H9 (cell line): ENCODE measurements at regions not wholly inside any gene's neighbourhood (a gene's known extent, or its start where the extent isn't known, plus 50 kb on each side); places are given as distances from the start of the nearest gene placed in this dataset.

Source experiments
- DNase-seq: peaks from one replicate; pipeline ENCODE4 v3.0.0-alpha.2; 2017
- H2AFZ ChIP-seq: one replicate; pipeline ENCODE4 v1.6.1; 2013; ENCODE audit warnings: mild to moderate bottlenecking, low read length, control low read depth, moderate library complexity
- H2AK5ac ChIP-seq: 2 replicates; pipeline ENCODE4 v1.6.1; 2013; ENCODE audit warnings: low read length, control low read depth, mixed read lengths; ENCODE audit not compliant: insufficient read length
- H2BK120ac ChIP-seq: one replicate; pipeline ENCODE4 v1.6.1; 2013; ENCODE audit warnings: low read depth, mild to moderate bottlenecking, low read length, control low read depth, inconsistent platforms; ENCODE audit not compliant: poor library complexity, severe bottlenecking
- H2BK12ac ChIP-seq: 2 replicates; pipeline ENCODE4 v1.6.1; 2013; ENCODE audit warnings: low read length, control low read depth, mixed read lengths, low read depth; ENCODE audit not compliant: insufficient read length
- H2BK15ac ChIP-seq: 2 replicates; pipeline ENCODE4 v1.6.1; 2013; ENCODE audit warnings: low read depth, low read length, control low read depth
- H2BK20ac ChIP-seq: one replicate; pipeline ENCODE4 v1.6.1; 2013; ENCODE audit warnings: low read depth, mild to moderate bottlenecking, low read length, control low read depth, inconsistent platforms; ENCODE audit not compliant: poor library complexity, severe bottlenecking
- H2BK5ac ChIP-seq: 2 replicates; pipeline ENCODE4 v1.6.1; 2013; ENCODE audit warnings: low read length, control low read depth, mixed read lengths; ENCODE audit not compliant: insufficient read length
- H3K14ac ChIP-seq: 2 replicates; pipeline ENCODE4 v1.6.1; 2013; ENCODE audit warnings: low read length, control low read depth; ENCODE audit not compliant: insufficient read depth
- H3K18ac ChIP-seq: 2 replicates; pipeline ENCODE4 v1.6.1; 2013; ENCODE audit warnings: low read depth, mild to moderate bottlenecking, mixed read lengths, low read length, control low read depth; ENCODE audit not compliant: insufficient read length
- H3K23ac ChIP-seq: 2 replicates; pipeline ENCODE4 v1.6.1; 2013; ENCODE audit warnings: low read length, control low read depth, mixed read lengths, low read depth; ENCODE audit not compliant: insufficient read length
- H3K23me2 ChIP-seq: 2 replicates; pipeline ENCODE4 v1.6.1; 2013; ENCODE audit warnings: low read depth, mild to moderate bottlenecking, mixed read lengths, low read length, control low read depth; ENCODE audit not compliant: insufficient read length, poor library complexity, severe bottlenecking
- H3K27ac ChIP-seq: 2 replicates; pipeline ENCODE4 v1.5.1; 2013; ENCODE audit warnings: low read length, control low read depth, mixed read lengths, low read depth; ENCODE audit not compliant: insufficient read length
- H3K27me3 ChIP-seq: 2 replicates; pipeline ENCODE4 v1.6.1; 2013; ENCODE audit warnings: low read length, control low read depth, inconsistent platforms; ENCODE audit not compliant: insufficient read depth
- H3K4ac ChIP-seq: 2 replicates; pipeline ENCODE4 v1.6.1; 2013; ENCODE audit warnings: low read depth, mild to moderate bottlenecking, control low read depth, inconsistent platforms, low read length, moderate library complexity
- H3K4me1 ChIP-seq: 2 replicates; pipeline ENCODE4 v1.6.1; 2013; ENCODE audit warnings: low read length, control low read depth, inconsistent platforms; ENCODE audit not compliant: insufficient read depth
- H3K4me2 ChIP-seq: 2 replicates; pipeline ENCODE4 v1.6.1; 2013; ENCODE audit warnings: low read length, control low read depth, mixed read lengths; ENCODE audit not compliant: insufficient read length, insufficient read depth
- H3K56ac ChIP-seq: 2 replicates; pipeline ENCODE4 v1.6.1; 2013; ENCODE audit warnings: low read depth, mild to moderate bottlenecking, mixed read lengths, low read length, control low read depth; ENCODE audit not compliant: insufficient read length
- H3K79me1 ChIP-seq: 2 replicates; pipeline ENCODE4 v1.6.1; 2013; ENCODE audit warnings: low read depth, mild to moderate bottlenecking, moderate library complexity, low read length, control low read depth, inconsistent platforms; ENCODE audit not compliant: insufficient read depth, poor library complexity, severe bottlenecking
- H3K79me2 ChIP-seq: 2 replicates; pipeline ENCODE4 v1.6.1; 2013; ENCODE audit warnings: low read length, control low read depth, inconsistent platforms; ENCODE audit not compliant: insufficient read depth
- H3K9ac ChIP-seq: 2 replicates; pipeline ENCODE4 v1.6.1; 2013; ENCODE audit warnings: low read length, control low read depth, mixed read lengths; ENCODE audit not compliant: insufficient read length; ENCODE audit errors: extremely low read depth
- H3K9me3 ChIP-seq: one replicate; pipeline ENCODE4 v1.6.1; 2013; ENCODE audit warnings: low read depth, low read length, inconsistent platforms; ENCODE audit not compliant: control insufficient read depth
- H3T11ph ChIP-seq: one replicate; pipeline ENCODE4 v1.6.1; 2013; ENCODE audit warnings: mild to moderate bottlenecking, low read length, control low read depth, inconsistent platforms
- H4K20me1 ChIP-seq: one replicate; pipeline ENCODE4 v1.6.1; 2013; ENCODE audit not compliant: control insufficient read depth, insufficient read length, insufficient read depth
- H4K5ac ChIP-seq: 2 replicates; pipeline ENCODE4 v1.6.1; 2013; ENCODE audit warnings: low read depth, mild to moderate bottlenecking, mixed read lengths, low read length, control low read depth; ENCODE audit not compliant: insufficient read length
- H4K8ac ChIP-seq: replicated peaks from 2 replicates; pipeline ENCODE4 v1.6.1; 2013; ENCODE audit warnings: low read length, control low read depth, mixed read lengths, low read depth; ENCODE audit not compliant: insufficient read length
- H4K91ac ChIP-seq: 2 replicates; pipeline ENCODE4 v1.6.1; 2013; ENCODE audit warnings: low read depth, mild to moderate bottlenecking, moderate library complexity, mixed read lengths, low read length, control low read depth; ENCODE audit not compliant: insufficient read length
- H3K27ac Mint-ChIP-seq, 3 experiments: 2 replicates in 2 of 3; 3 replicates in 1 of 3; pipeline ENCODE4 v1.8.0; 2020 to 2021; ENCODE audit warnings: mixed read lengths in 3 of 3, mild to moderate bottlenecking in 1 of 3, moderate library complexity in 1 of 3
- H3K27me3 Mint-ChIP-seq: 2 replicates; pipeline ENCODE4 v1.8.0; 2021; ENCODE audit warnings: low read depth, mild to moderate bottlenecking, moderate library complexity, mixed read lengths
- H3K36me3 Mint-ChIP-seq, 3 experiments: 2 replicates in 2 of 3; 3 replicates in 1 of 3; pipeline ENCODE4 v1.8.0; 2020 to 2021; ENCODE audit warnings: low read depth in 3 of 3, mixed read lengths in 3 of 3; ENCODE audit not compliant: insufficient read depth in 1 of 3
- H3K4me1 Mint-ChIP-seq, 2 experiments: 2 replicates each; pipeline ENCODE4 v1.8.0; 2020; ENCODE audit warnings: mixed read lengths in 2 of 2
- H3K4me3 Mint-ChIP-seq, 2 experiments: 2 replicates in 1 of 2; 3 replicates in 1 of 2; pipeline ENCODE4 v1.8.0; 2020 to 2021; ENCODE audit warnings: mild to moderate bottlenecking in 2 of 2, mixed read lengths in 2 of 2, moderate library complexity in 1 of 2
- H3K9me3 Mint-ChIP-seq, 2 experiments: 2 replicates in 1 of 2; 3 replicates in 1 of 2; pipeline ENCODE4 v1.8.0; 2020; ENCODE audit warnings: mild to moderate bottlenecking in 2 of 2, mixed read lengths in 2 of 2, moderate library complexity in 1 of 2
- WGBS: extraction: QIAGEN DNeasy Blood & Tissue Kit; methylation state at CpG from one replicate; pipeline ENCODE4 v1.1.7; 2013; ENCODE audit warnings: missing lambda C conversion rate, low lambda C conversion rate, mixed read lengths; ENCODE audit not compliant: insufficient read length; ENCODE audit errors: extremely low coverage; 5-methylcytosine and 5-hydroxymethylcytosine counted together
- TF ChIP-seq, protein P1 (sequence below): fragments of 200-600 bp; sonication (generic); conservative IDR thresholded peaks from 3 replicates; pipeline ENCODE4 v1.8.0; 2021; ENCODE audit warnings: antibody characterized with exemption, mild to moderate bottlenecking

DNA sequence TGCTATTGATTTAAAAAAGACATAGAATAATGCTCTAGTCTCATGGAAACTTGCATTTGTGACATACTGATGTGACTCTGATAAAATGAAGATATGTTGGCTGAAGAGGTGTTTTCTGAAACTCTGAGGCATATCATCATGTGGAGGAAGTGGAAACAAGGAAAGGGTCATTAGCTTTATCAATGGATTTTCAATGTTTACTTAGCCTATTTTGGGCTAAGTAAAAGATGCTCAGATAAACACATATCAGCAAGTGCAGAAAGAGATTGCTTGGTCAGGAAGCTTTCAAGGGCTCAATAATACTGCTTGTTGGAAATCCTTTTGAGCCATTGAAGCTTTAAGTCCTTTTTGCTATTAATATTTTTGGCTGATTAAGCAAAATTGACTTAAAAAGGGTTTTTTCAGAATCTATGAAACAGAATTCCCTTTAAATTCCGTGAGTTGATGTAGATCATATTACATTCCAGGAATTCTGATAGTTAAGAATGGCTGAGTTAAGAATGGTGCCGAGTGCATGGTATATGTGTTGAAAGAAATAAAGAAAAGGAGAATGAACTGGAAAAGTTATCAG is 952.8 kb upstream of the SPRY2 start:
- Histone ChIP-seq H3K27me3 (no peaks in the 10 kb centered on the region), H3K56ac (no peak overlapping the region), H3K9me3 (no peaks in the 10 kb centered on the region), H3K23ac (no peak overlapping the region), H3K14ac (no peak overlapping the region), H4K5ac (no peak overlapping the region), H3K4me2 (no peak overlapping the region), H3K79me1 (no peaks in the 10 kb centered on the region), H4K8ac (no peak overlapping the region), H2BK20ac (no peak overlapping the region), H4K20me1 (no peaks in the 10 kb centered on the region), H2AFZ (no peak overlapping the region), H3T11ph (no peak overlapping the region), H2BK5ac (no peak overlapping the region), H3K27ac (no peak overlapping the region), H2BK12ac (no peak overlapping the region), H3K4ac (no peak overlapping the region), H2BK15ac (no peak overlapping the region), H2BK120ac (no peak overlapping the region), H4K91ac (no peak overlapping the region), H3K23me2 (no peaks in the 10 kb centered on the region), H2AK5ac (no peak overlapping the region), H3K4me1 (no peaks in the 10 kb centered on the region), H3K9ac (no peak overlapping the region), H3K79me2 (no peaks in the 10 kb centered on the region), H3K18ac (no peak overlapping the region)
- TF ChIP-seq, protein P1, sequence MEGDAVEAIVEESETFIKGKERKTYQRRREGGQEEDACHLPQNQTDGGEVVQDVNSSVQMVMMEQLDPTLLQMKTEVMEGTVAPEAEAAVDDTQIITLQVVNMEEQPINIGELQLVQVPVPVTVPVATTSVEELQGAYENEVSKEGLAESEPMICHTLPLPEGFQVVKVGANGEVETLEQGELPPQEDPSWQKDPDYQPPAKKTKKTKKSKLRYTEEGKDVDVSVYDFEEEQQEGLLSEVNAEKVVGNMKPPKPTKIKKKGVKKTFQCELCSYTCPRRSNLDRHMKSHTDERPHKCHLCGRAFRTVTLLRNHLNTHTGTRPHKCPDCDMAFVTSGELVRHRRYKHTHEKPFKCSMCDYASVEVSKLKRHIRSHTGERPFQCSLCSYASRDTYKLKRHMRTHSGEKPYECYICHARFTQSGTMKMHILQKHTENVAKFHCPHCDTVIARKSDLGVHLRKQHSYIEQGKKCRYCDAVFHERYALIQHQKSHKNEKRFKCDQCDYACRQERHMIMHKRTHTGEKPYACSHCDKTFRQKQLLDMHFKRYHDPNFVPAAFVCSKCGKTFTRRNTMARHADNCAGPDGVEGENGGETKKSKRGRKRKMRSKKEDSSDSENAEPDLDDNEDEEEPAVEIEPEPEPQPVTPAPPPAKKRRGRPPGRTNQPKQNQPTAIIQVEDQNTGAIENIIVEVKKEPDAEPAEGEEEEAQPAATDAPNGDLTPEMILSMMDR = no peak
- Mint-ChIP-seq H3K27ac (no peak overlapping the region), H3K4me1 (peaks cover 2 to 4% of the 10 kb centered on the region in 2 experiments), H3K4me3 (no peak overlapping the region), H3K9me3 (no peaks in the 10 kb centered on the region), H3K36me3 (no peaks in the 10 kb centered on the region), H3K27me3 (no peaks in the 10 kb centered on the region)
- no peak for DNase-seq
- no CpG with 5 or more reads among the region's 2 CpGs for WGBS
